ENCODE measurements at regions not wholly inside any gene's neighbourhood (a gene's known extent, or its start where the extent isn't known, plus 50 kb on each side); places are given as distances from the start of the nearest gene placed in this dataset.

DNA sequence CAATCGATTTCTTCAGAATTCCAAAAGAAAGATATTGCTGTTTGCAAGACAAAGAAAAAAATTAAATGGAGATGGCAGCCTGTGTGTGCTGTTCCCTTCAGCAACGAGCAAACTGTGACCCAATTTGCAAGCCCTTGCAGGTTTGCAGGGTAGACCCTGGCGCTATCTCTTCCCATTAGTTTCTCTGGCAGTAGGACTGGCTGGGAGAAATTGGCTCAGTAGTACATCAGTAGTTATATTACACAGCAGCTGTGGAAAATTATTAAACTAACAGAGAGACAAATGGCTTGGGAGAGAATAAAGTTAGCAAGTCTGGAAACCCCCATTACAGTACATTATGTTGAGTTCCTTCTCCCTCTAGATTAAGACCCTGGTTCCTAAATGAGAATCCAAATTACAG lies 116.4 kb upstream of the ITGB1 start:
- no peaks in the 10 kb centered on the region for H3K4me1 ChIP-seq (ENCODE audit: insufficient read depth, low read length)
- no peak for DNase-seq

DNA sequence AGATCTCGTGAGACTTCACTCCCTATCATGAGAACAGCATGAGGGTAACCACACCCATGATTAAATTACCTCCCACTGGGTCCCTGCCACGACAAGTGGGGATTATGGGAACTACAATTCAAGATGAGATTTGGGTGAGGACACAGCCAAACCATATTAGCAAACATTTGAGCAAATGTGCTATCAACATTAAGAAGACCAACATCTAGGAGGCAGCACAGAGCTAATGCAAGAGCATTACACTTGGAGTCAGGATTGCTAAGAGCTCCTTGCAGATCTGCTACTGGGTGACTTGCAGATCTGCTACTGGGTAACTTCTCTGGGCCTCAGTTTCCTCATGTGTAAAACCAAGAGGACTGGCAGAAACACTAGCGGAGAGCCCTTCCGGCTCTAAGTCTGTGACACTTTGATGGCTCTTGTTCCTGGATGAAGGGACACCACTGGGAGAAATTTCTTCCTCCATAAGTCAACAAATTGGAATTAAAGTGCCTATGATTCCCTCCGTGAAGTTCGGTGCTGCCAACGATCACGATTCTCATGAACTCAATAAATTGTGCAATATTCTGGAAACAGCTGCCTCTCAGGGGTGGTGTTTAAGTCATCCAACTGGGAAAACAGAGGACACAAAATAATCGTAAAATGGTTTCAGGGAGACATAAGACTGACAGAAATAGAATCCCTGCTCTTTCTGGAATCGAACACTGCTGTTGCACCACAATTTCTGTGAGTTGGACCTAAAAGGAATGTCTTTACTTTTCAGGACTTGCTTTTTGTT lies 115.8 kb upstream of the ITGB1 start:
- peaks cover 6% of the 10 kb centered on the region for H3K9me3 ChIP-seq (ENCODE audit: insufficient read depth, low read length, severe bottlenecking)
- DNase-seq (no peak), ATAC-seq (ENCODE audit: insufficient read depth, low read depth) (no peak)
- no peaks in the 10 kb centered on the region for H4K20me1 ChIP-seq (ENCODE audit: insufficient read depth, low read length)
- H3K4me3 ChIP-seq (ENCODE audit: low read depth in 1 of 2, low read length in 2 of 2) = no peak overlapping the region
- no peak overlapping the region for H2AFZ ChIP-seq (ENCODE audit: low read depth, low read length)
- no peaks in the 10 kb centered on the region for H3K36me3 ChIP-seq (ENCODE audit: insufficient read depth, low read length)
- no peaks in the 10 kb centered on the region for H3K27me3 ChIP-seq (ENCODE audit: insufficient read depth, low read length, poor library complexity)
- TF ChIP-seq, protein P1, sequence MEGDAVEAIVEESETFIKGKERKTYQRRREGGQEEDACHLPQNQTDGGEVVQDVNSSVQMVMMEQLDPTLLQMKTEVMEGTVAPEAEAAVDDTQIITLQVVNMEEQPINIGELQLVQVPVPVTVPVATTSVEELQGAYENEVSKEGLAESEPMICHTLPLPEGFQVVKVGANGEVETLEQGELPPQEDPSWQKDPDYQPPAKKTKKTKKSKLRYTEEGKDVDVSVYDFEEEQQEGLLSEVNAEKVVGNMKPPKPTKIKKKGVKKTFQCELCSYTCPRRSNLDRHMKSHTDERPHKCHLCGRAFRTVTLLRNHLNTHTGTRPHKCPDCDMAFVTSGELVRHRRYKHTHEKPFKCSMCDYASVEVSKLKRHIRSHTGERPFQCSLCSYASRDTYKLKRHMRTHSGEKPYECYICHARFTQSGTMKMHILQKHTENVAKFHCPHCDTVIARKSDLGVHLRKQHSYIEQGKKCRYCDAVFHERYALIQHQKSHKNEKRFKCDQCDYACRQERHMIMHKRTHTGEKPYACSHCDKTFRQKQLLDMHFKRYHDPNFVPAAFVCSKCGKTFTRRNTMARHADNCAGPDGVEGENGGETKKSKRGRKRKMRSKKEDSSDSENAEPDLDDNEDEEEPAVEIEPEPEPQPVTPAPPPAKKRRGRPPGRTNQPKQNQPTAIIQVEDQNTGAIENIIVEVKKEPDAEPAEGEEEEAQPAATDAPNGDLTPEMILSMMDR (IDR thresholded peaks at IDR 0.05; ENCODE audit: borderline replicate concordance, extremely low read depth, low read length, poor library complexity, severe bottlenecking) = peak; percentile 9
- no peak for TF ChIP-seq EZH2 (IDR thresholded peaks at IDR 0.05; ENCODE audit: borderline replicate concordance, low read depth, low read length, severe bottlenecking)
- no peaks in the 10 kb centered on the region for H3K4me1 ChIP-seq (ENCODE audit: insufficient read depth, low read length)
- no peak overlapping the region for H3K27ac ChIP-seq (ENCODE audit: low read length)
- no peak overlapping the region for H3K4me2 ChIP-seq (ENCODE audit: insufficient read depth, low read length)
- H3K79me2 ChIP-seq (ENCODE audit: insufficient read depth, low read length) = no peaks in the 10 kb centered on the region
- H3K9ac ChIP-seq (ENCODE audit: low read depth, low read length) = no peak overlapping the region

More for the DNA sequence above, 116.4 kb upstream of the ITGB1 start:
- no peak overlapping the region for H3K9ac ChIP-seq (ENCODE audit: low read depth, low read length)
- H3K9me3 ChIP-seq (ENCODE audit: insufficient read depth, low read length, severe bottlenecking) = peaks cover 6% of the 10 kb centered on the region
- no peak overlapping the region for H2AFZ ChIP-seq (ENCODE audit: low read depth, low read length)
- no peaks in the 10 kb centered on the region for H3K79me2 ChIP-seq (ENCODE audit: insufficient read depth, low read length)
- no peaks in the 10 kb centered on the region for H3K36me3 ChIP-seq (ENCODE audit: insufficient read depth, low read length)
- no peaks in the 10 kb centered on the region for H3K27me3 ChIP-seq (ENCODE audit: insufficient read depth, low read length, poor library complexity)
- TF ChIP-seq, protein P1 (IDR thresholded peaks at IDR 0.05; ENCODE audit: borderline replicate concordance, extremely low read depth, low read length, poor library complexity, severe bottlenecking) = no peak
- no peak for TF ChIP-seq EZH2 (IDR thresholded peaks at IDR 0.05; ENCODE audit: borderline replicate concordance, low read depth, low read length, severe bottlenecking)
- ATAC-seq (ENCODE audit: insufficient read depth, low read depth) = no peak
- H3K4me2 ChIP-seq (ENCODE audit: insufficient read depth, low read length) = no peak overlapping the region
- H4K20me1 ChIP-seq (ENCODE audit: insufficient read depth, low read length) = no peaks in the 10 kb centered on the region
- H3K4me3 ChIP-seq (ENCODE audit: low read depth in 1 of 2, low read length in 2 of 2) = no peak overlapping the region
- no peak overlapping the region for H3K27ac ChIP-seq (ENCODE audit: low read length)

DNA sequence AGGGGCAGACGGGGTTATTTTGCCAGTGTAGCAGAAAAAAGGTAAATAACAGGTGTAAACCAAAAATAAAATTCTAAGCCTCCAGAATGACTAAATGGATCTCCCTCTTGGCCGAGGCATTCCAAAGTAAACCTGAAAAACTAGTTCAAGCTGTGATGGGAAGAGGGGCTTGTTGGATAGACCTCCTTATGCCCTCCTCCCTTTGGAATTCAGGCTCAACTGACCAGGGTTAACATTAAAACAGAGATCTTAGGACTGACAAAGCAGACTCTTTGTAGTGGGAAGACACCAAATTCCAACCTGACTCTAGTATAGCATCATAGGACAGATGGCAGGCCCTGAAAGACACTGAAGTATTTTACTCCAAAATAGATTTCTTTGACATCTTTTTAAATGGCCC lies 113.8 kb upstream of the ITGB1 start:
- Histone ChIP-seq H3K27me3 (ENCODE audit: insufficient read depth, low read length, poor library complexity) (no peaks in the 10 kb centered on the region), H3K27ac (ENCODE audit: low read length) (no peak overlapping the region), H4K20me1 (ENCODE audit: insufficient read depth, low read length) (no peaks in the 10 kb centered on the region), H3K36me3 (ENCODE audit: insufficient read depth, low read length) (no peaks in the 10 kb centered on the region), H3K4me1 (ENCODE audit: insufficient read depth, low read length) (no peaks in the 10 kb centered on the region), H3K9ac (ENCODE audit: low read depth, low read length) (no peak overlapping the region), H3K4me2 (ENCODE audit: insufficient read depth, low read length) (no peak overlapping the region), H3K4me3 (ENCODE audit: low read depth in 1 of 2, low read length in 2 of 2) (no peak overlapping the region), H2AFZ (ENCODE audit: low read depth, low read length) (no peak overlapping the region), H3K9me3 (ENCODE audit: insufficient read depth, low read length, severe bottlenecking) (no peaks in the 10 kb centered on the region), H3K79me2 (ENCODE audit: insufficient read depth, low read length) (no peaks in the 10 kb centered on the region)
- TF ChIP-seq, protein P1 (IDR thresholded peaks at IDR 0.05; ENCODE audit: borderline replicate concordance, extremely low read depth, low read length, poor library complexity, severe bottlenecking) = no peak
- TF ChIP-seq EZH2 (IDR thresholded peaks at IDR 0.05; ENCODE audit: borderline replicate concordance, low read depth, low read length, severe bottlenecking) = no peak
- ATAC-seq (ENCODE audit: insufficient read depth, low read depth) = no peak
- DNase-seq = no peak
